Stimulated activated CD4-positive, alpha-beta T cell treated with anti-CD3 and anti-CD28 coated beads, Interleukin-15, amount 100 ng/mL, for 1 hour (primary cell): ENCODE measurements at regions not wholly inside any gene's neighbourhood (a gene's known extent, or its start where the extent isn't known, plus 50 kb on each side); places are given as distances from the start of the nearest gene placed in this dataset.

Source experiments
- DNase-seq, 2 donors: peaks; one replicate each; pipeline ENCODE4 v3.0.0-alpha.2; 2020; ENCODE audit warnings: low read depth in 1 of 2, low spot score in 1 of 2

DNA sequence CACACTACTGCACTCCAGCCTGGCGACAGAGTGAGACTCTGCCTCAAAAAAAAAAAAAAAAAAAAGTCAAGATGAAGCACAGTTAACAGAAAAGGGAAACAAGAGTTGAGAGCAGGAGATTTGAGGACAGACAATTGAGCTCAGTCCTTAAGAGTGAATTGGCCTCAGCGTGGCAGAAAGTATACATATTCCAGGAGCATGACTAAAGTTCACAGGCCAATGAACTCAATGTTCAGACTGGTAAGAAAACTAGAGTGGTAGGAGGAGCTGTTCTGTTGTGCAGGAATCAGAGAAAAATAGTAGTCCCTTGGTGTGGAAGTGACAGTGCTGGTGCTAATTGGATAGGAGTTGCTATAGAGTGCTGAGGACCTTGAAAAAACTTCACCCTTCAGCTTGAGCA lies 60.0 kb downstream of the NRN1 start:
- no peak for DNase-seq

DNA sequence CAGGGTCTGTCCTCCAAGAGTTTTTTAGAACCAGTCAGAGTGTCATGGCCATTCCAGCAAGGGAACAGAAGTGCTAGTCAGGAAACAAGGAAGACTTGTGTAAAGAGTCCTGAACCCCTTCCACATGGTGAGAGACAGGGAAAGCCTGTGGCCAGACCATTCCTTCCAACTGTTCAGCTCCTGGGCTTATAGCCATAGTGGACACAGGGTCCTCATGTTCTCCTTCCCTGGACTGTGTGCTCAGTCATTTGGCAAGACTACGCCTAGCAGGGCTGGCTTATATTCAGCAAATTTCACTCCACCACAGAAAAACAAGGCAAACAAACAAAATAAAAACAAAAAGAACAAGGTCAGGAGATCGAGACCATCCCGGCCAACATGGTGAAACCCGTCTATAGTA lies 60.5 kb downstream of the NRN1 start:
- DNase-seq: no peak

DNA sequence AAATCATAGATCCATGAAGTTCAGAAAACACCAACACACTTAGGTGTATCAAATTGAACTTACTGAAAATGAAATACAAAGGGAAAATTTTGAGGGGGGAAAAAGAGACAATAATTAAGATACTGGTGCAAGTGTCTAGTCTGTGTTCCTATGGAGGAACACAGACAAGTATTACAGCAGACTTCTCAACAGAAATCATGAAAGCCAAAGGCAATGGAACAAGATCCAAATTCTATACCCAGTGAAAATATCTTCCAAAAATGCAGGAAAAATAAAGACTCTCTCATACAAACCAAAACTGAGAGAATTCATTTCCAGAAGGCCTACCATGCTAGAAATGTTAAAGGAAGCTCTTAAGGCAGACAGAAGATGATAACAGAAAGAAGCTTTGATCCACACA lies 63.1 kb downstream of the NRN1 start:
- DNase-seq: no peak

DNA sequence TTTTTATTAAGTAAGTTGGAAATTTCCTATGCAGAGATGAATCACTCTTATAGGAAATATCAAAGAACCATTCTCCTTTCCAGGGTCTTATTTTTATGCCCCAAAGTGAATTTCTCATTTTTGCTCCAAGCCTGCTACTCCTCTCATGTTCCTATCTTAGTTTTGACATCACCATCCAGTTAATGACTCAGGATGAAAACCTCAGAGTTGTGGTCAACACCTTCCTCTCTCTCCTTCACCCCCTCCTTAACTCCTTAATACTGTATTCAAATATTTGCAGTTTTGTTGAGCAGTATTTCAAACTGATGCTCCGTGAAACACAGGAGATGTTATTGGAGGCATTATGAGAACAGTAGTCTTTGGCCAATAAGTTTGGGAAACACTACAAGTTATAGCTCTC lies 64.1 kb downstream of the NRN1 start:
- DNase-seq: no peak

DNA sequence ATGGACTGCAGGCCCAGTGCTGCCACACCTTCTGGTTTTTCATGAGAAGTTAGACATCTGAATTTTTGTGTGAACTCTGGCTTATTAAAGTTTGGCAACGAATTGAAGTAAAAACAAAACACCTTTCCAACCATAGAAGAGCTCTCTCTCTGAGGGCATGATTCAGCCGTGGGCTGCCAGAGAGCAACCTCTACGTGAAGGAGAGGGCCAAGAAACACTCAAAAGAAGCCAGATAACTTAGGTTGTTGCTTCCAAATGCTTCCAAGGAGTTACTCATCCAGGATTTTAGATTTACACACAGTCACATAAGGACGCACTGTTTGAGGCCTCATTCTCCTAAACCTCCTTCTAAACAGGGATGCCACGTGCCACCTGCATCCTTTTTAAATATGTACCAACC lies 65.5 kb downstream of the NRN1 start:
- no peak for DNase-seq

DNA sequence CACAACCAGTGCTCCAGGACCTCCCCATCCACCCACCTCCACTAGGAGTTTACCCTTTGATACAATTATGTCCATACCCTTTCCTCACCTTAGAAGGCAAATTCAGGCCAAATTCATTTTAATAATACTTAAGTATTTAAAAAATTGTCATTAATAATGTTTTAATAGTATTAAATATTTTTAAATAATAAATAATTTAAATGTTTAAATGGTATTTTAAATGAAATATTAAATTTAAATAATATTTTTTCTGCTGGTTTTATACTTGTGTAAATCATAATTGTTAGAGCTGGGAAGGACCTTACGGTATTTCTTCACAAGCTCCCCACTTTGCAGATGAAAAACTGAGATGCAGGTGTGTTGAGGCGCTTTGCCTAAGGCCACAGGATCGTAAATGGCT lies 67.8 kb downstream of the NRN1 start:
- DNase-seq: no peak

DNA sequence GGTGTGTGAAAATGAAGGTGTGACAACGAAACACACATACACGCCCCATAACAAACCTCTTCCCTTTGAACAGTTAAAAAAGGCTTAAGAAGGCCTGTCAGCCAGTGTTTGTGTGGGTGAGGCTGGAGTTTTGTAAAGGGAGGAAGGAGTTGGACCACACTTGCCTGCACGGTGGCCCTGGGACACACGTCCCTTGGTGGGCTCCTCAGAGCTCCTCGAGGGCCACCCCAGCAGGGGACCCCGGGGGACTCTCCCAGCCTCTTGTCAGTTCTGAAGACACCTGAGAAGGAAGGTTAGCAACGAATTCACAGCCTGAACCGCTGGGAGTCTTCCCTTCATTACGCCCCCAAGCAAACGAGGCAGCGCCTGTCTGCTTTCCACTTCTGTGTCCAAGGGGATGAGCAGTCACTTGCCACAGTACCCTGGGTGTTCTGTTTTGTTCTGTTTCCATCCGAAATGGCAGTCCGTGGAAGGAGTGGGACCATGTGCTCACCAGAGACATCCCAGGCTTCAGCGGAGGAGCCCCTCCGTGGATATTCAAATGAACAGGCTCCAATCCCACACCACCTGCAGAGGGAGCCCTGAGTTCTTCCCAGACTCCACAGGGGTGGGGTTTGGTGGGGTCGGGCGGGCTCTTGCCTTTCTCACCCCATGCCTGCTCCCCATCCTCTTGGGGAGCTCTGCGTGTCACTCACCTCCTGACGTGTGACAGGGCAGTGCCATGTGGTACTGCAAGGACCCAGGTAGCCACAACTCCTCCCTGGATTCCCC lies 68.6 kb downstream of the NRN1 start:
- no peak for DNase-seq

DNA sequence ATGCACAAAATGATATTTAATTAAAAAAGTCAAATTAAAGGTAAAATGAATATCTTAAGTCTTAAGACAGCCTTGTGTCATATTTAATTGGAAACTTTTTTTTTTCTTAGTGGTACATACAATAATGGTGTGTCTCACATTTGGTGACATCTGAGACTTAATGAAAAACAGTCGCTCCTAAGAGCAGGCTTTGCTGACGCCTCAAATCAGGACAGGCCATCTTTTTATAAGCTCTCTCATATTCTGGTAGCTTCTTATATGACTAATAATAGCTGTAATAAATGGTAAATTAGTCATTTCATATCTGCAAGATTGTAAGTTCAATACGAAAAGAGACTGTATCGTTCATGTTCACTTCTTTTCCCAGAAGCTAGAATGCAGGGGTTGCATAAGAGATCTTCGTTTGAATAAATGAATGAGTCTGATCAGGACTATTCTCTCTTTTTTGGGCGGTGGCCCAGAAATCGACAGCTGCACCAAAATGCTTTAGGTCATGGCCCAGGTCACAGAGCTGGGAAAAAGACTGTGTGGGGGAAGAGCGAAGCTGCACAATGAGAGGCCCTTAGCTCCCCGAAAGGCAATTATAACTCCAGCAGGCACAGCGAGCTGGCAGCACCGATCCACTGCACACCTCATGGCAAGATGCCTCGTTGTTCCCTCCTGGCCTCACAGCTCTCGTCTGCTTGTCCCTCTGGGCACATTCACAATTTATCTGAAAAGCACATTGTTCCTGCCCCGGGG lies 69.4 kb downstream of the NRN1 start:
- no peak for DNase-seq

DNA sequence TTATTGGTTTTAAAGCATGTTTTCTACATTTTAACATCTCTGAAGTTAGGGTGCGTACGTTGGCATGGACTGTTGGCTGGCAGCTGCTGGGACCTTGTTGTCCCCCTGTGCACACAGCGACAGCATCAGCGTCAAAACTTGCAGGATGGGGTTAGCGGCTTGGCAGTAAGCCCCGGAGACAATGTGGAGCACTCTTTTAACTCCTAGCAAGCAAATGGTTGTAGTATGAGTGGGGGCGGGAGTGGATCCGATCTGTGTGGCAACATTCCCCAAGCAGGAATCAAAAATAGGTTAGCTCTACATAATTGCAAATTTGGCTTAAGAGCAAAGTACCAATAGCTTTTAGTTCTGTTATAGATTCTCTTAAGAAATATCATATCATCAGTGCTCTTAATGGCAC lies 70.1 kb downstream of the NRN1 start:
- no peak for DNase-seq

DNA sequence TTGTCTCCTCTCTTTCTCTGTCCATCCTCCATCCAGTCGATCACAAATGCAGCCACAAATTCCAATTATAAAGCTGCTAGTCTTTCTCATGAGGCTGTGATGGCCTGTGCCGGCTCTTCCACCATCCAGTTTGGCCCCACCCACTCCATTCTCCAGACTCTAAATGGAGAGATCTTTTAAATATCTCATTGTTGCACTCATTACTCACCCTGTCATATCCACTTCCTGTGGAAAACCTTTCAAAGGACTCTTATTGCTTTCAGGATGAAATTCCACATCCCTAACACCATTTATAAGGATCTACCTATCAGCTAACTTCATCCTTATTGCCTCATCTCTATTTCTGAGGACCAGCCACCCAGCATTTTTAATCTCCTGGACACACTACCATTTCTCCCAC lies 70.6 kb downstream of the NRN1 start:
- no peak for DNase-seq

DNA sequence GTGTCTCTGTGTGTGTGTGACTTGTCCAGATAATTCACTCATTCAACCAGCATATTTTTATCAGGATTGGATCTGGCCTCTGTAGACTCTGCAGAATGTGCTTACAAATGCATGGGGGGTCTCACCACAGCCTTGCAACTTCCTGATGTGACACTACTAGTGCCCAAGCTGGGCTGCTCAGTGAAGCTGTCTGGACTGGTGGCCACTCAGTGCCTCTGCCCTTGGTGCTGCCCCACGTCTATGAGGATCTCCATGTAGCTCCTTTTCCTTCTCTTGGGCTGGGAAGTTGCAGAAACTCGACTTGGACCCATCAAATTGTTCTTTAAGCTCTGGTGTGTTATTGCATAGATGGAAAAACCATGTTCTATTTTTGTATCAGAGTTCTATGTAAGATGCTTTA lies 75.8 kb downstream of the NRN1 start:
- DNase-seq: no peak

DNA sequence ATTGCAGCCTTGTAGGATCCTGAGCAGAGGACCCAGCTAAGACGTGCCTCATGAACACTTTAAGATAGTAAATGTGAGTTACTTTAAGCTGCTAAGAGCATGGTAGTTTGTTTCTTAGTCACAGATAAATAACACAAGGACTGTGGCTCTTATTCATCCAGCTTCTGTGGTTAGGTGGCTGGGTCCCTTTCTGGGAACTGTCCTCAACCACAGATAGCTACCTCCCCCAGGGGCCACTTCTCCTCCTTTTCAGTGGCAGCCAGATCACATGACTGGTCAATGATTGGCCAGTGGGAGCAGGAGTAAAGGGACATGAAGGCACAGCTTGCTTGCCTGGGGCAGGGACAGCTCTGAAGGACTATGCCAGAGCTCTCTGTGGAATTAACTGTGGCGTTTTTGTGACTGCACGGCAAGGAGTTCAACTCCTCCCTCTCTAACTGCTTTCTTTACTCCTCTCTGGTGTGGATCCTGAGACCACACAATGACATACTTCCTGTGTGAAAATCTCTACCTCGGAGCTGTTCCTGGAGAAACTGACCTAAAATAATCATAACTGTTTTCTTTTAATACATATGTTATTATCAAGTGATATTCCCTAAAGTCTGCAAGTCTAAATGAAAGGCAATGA lies 76.5 kb downstream of the NRN1 start:
- no peak for DNase-seq

DNA sequence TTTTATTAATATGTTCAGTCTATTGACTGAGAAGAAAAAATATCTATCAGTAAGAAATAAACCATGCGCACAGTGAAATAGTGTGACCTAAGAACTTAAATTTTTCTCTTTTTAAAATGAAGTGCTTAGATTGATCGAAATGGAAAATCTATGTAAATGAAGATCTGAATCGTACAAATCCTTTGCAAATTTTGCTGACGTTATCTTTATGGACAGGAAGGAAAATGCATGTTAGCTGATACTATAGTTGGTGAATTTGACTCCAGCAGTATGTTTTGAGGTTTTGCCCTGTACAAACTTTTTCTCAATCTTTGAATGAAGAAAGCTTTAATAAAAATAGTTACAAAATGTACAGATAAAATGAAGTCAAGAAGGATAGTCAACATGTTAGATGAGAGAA lies 82.9 kb downstream of the NRN1 start:
- DNase-seq: no peak

DNA sequence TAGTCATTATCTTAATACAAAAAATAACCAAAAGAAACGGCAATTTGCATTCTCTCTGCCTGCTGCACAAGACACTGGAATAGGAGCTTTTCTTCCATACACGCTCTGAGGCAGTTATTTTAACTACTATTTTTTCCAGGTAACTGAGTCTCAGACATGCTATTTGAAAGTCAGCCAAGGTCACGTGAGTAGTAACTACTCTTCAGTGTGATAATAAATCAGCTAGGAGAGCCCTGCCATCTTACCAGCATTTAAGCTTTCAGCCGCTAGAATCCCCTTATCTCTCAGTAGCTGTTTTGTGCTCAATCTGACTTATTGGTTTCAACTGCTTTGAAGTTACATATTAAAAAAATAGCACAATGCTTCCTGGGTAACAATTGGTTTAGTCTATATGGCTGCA lies 84.5 kb downstream of the NRN1 start:
- DNase-seq: no peak

DNA sequence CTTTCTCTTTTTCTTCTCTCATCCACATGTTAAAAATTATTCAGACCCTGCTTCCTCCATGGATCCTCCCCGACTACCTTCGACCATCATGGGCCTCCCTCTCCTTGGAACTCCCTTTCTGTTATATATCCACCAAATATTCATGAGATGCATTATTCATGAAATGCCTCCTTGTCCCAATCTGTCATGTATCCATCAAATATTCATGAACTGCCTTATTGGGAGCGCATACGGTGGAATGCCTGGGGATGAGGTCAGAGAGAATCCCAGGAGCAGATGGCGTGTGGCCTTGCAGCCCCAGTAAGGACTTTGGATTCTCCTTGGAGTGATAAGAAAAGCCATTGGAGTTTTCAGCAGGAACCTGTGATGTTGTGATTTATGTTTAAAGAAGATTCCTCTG lies 97.0 kb downstream of the NRN1 start:
- DNase-seq: no peak

DNA sequence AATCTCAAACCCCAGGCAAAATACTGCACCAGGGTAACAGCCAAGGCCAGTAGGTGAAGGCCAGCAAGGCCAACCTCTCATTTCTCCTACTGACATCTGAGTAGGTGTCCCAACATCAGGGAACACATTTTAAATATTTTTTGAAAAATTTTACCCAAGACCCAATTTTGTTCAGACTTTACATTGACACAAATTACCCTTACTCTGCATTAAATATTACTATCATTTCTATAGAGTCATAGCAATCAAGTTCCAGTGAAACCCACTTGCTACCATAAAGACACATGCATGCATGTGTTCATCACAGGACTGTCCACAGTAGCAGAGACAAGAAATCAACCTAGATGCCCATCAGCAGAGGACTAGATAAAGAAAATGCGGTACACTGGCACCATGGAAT lies 99.9 kb downstream of the NRN1 start:
- no peak for DNase-seq

DNA sequence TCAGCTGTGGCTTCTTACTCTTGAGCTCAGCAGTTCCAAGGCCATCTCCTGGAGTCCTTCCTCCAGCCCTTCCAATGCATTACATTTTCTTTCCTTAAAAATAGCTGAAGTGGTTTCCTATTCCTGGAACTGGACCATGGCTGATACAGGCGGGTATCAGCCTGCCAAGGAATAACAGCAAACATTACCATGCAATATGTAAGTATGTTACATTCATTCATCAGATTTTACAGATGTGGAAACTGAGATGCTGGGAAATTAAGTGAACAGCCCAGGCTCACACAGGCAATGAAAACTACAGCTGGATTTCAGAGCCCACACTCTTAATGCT lies 100.4 kb downstream of the NRN1 start:
- no peak for DNase-seq

DNA sequence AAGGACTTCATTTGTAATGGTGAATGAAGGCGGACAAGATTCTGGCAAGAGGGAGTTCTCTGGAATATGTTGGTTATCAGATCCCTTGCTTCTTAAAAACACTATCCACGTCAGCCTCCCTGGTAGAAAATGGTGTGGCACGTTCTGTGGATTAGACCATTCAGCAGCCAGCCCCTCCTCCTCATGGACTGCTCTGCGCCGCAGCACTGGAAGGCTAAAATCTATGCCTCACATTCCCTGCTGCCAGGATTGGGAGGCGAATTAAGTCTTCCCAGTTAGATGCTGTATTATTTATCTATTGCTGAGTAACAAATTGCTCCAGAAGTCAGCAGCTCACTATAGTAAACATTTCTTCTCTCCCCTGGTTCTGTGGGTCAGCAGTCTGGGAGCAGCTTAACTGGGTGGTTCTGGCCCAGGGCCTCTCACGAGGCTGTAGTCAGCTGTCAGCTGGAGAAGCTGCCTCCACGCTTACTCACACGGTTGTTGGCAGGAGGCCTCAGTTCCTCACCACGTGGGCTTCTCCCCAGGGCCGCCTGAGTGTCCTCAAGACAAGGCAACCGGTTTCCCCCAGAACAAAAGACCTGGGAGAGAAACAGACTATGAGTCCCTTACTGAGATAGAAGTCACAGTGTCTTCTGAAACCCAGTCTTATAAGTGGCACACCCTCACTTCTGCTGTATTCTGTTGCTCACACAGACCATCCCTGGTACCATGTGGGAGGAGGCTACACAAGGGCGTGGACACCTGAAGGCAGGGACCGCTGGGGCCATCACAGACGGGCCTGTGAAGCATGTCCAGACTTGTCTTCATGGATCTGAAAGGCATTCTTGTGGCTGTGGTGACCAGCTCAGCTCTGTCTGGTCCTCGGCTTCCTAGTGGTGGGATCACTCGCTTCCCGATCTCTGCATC lies 101.0 kb downstream of the NRN1 start:
- no peak for DNase-seq

DNA sequence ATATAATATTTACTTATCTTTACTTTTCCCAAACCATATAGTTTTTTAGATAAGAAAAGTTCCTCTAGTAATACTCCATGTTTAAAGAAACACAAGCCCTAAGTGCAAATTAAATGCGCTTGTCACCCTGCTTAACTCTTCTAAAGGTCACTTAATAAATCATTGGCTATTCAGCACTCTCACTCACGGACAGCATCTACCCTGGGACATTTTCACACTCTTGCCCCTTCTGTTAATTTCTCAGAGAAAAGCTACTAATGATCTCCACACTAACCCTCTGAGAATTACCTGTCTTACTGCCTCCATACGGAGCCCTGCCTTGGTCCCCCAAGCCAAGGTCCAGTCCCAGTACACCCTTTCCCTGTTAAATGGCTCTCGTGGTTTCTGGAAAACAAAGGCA lies 102.2 kb downstream of the NRN1 start:
- DNase-seq: no peak

DNA sequence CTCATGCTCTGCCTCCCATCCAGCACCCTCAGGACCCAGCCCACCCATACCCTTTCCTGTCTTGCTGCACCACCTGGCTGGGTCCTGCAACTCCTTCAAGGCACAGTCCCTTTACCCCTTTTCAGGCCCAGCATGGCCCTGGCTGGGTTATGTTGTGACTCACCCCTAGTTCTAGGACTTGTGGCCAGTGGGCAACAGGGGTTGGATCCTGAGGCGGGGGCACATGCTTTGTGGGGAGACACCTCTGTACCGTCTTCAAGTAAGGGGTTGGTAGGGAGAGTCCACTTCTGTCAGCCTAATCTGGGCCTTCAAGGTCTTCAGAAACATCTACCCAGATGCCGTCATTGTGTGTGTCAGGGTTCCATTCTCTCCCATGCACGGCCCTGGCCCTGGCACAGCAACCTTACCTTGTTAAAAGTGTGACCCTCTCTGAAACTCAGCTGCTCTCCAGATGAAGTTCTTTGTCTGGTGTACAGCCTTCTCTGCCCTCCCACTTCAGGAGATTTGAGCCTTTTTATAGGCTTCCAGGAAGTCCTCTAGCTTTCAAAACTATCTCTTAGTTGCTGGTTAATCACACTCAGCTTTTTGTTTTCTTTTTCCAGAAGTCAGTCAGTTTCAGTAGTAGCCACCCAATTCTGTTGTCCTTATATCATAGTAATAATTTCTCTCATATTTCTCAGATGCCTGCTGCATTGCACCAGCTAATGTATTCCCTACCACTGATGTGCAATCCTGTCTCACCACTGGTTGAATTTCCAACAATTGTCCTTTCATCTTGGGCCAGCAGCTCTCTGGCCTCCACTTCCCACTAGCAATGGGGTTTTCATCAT lies 107.3 kb downstream of the NRN1 start:
- DNase-seq: no peak

DNA sequence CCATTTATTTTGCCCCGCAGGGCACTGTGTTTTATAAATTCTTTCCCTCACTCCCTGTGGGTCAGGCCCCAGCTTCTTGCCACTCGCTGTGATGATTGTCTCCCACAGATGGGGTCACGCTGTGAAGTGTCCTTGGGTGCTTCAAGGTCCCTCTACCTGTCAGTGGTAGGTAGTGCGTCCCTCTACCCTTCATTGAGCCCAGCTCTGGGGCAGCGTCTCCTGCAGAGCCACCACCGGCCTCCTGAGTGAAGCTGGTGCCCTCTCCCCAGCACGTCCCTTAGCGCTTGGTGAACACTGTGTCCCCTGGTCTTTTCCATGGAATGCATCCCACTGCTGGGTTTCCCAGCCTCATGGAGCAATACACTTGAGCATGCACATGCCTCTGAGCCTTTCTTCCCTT lies 108.2 kb downstream of the NRN1 start:
- no peak for DNase-seq
